Mucosa of rectum (tissue), 2 donors: ENCODE measurements at regions not wholly inside any gene's neighbourhood (a gene's known extent, or its start where the extent isn't known, plus 50 kb on each side); places are given as distances from the start of the nearest gene placed in this dataset.

Experiments used
- H3K27ac ChIP-seq, 2 donors: one replicate each; pipeline ENCODE4 v1.7.0; 2013; ENCODE audit warnings: inconsistent platforms in 2 of 2, low read depth in 2 of 2, low read length in 2 of 2
- H3K27me3 ChIP-seq, 2 donors: one replicate each; pipeline ENCODE4 v1.7.0; 2013; ENCODE audit warnings: low read length in 2 of 2; ENCODE audit not compliant: control insufficient read depth in 2 of 2, insufficient read depth in 2 of 2
- H3K36me3 ChIP-seq, 2 donors: one replicate each; pipeline ENCODE4 v1.7.0; 2013; ENCODE audit warnings: low read length in 2 of 2; ENCODE audit not compliant: control insufficient read depth in 2 of 2, insufficient read depth in 2 of 2
- H3K4me1 ChIP-seq, 2 donors: one replicate each; pipeline ENCODE4 v1.7.0; 2013; ENCODE audit warnings: low read length in 2 of 2, mild to moderate bottlenecking in 1 of 2; ENCODE audit not compliant: control insufficient read depth in 2 of 2, insufficient read depth in 2 of 2
- H3K4me3 ChIP-seq, 2 donors: one replicate each; pipeline ENCODE4 v1.7.0; 2013; ENCODE audit warnings: low read length in 2 of 2
- H3K9ac ChIP-seq, 2 donors: one replicate each; pipeline ENCODE4 v1.7.0; 2013; ENCODE audit warnings: low read length in 2 of 2, low read depth in 1 of 2, mild to moderate bottlenecking in 1 of 2
- H3K9me3 ChIP-seq, 2 donors: one replicate each; pipeline ENCODE4 v1.7.0; 2013; ENCODE audit warnings: low read length in 2 of 2; ENCODE audit not compliant: control insufficient read depth in 2 of 2
- donor health status: healthy.
- donor health status: Normal muscosa, but diverticular disease.

GRCh38 chr6:159493898-159494585 is 199.0 kb downstream of the SOD2 start:
- H3K9ac ChIP-seq, result no peak overlapping the region
- no peaks in the 10 kb centered on the region for H3K4me1 ChIP-seq
- no peaks in the 10 kb centered on the region for H3K9me3 ChIP-seq
- H3K27ac ChIP-seq, result no peak overlapping the region
- H3K4me3 ChIP-seq, result no peak overlapping the region
- H3K36me3 ChIP-seq, result no peaks in the 10 kb centered on the region
- H3K27me3 ChIP-seq, result no peaks in the 10 kb centered on the region

- Histone ChIP-seq H3K4me1 (no peaks in the 10 kb centered on the region), H3K9me3 (no peaks in the 10 kb centered on the region), H3K27me3 (no peaks in the 10 kb centered on the region), H3K4me3 (no peak overlapping the region), H3K27ac (no peak overlapping the region), H3K9ac (no peak overlapping the region), H3K36me3 (no peaks in the 10 kb centered on the region)
Observed at GRCh38 chr6:159493231-159493897, 199.7 kb downstream of the SOD2 start.

GRCh38 chr6:159490298-159490937 is 202.6 kb downstream of the SOD2 start:
- Histone ChIP-seq H3K9ac (no peak overlapping the region), H3K4me1 (no peaks in the 10 kb centered on the region), H3K36me3 (no peaks in the 10 kb centered on the region), H3K27me3 (no peaks in the 10 kb centered on the region), H3K9me3 (no peaks in the 10 kb centered on the region), H3K27ac (no peak overlapping the region), H3K4me3 (no peak overlapping the region)

GRCh38 chr6:159487636-159488035 is 205.4 kb downstream of the SOD2 start:
- Histone ChIP-seq H3K9ac (no peak overlapping the region), H3K4me3 (no peak overlapping the region), H3K36me3 (no peaks in the 10 kb centered on the region), H3K27ac (no peak overlapping the region), H3K27me3 (no peaks in the 10 kb centered on the region), H3K4me1 (no peaks in the 10 kb centered on the region), H3K9me3 (no peaks in the 10 kb centered on the region)

- H3K9me3 ChIP-seq, result no peaks in the 10 kb centered on the region
- no peak overlapping the region for H3K4me3 ChIP-seq
Observed at GRCh38 chr6:159483259-159483658, 209.8 kb downstream of the SOD2 start.

GRCh38 chr6:159481897-159482296 is 211.1 kb downstream of the SOD2 start:
- no peak overlapping the region for H3K9ac ChIP-seq
- no peak overlapping the region for H3K4me3 ChIP-seq
- no peaks in the 10 kb centered on the region for H3K9me3 ChIP-seq
- H3K4me1 ChIP-seq, result no peaks in the 10 kb centered on the region
- H3K27ac ChIP-seq, result no peak overlapping the region
- no peaks in the 10 kb centered on the region for H3K27me3 ChIP-seq
- H3K36me3 ChIP-seq, result no peaks in the 10 kb centered on the region

More at GRCh38 chr6:159483259-159483658, 209.8 kb downstream of the SOD2 start:
- Histone ChIP-seq H3K9ac (no peak overlapping the region), H3K36me3 (no peaks in the 10 kb centered on the region), H3K27me3 (no peaks in the 10 kb centered on the region), H3K27ac (no peak overlapping the region), H3K4me1 (no peaks in the 10 kb centered on the region)

GRCh38 chr6:159480471-159480870 is 212.6 kb downstream of the SOD2 start:
- Histone ChIP-seq H3K9ac (no peak overlapping the region), H3K4me1 (no peaks in the 10 kb centered on the region), H3K4me3 (no peak overlapping the region), H3K27ac (no peak overlapping the region), H3K36me3 (no peaks in the 10 kb centered on the region), H3K27me3 (no peaks in the 10 kb centered on the region), H3K9me3 (no peaks in the 10 kb centered on the region)

- no peaks in the 10 kb centered on the region for H3K9me3 ChIP-seq
- H3K4me3 ChIP-seq, result no peak overlapping the region
- no peaks in the 10 kb centered on the region for H3K4me1 ChIP-seq
Observed at GRCh38 chr6:159479146-159479545, 213.9 kb downstream of the SOD2 start.

GRCh38 chr6:159473475-159474263 is 219.4 kb downstream of the SOD2 start:
- no peaks in the 10 kb centered on the region for H3K27me3 ChIP-seq
- H3K27ac ChIP-seq, result no peak overlapping the region
- no peak overlapping the region for H3K4me3 ChIP-seq
- H3K9me3 ChIP-seq, result no peaks in the 10 kb centered on the region
- H3K4me1 ChIP-seq, result no peaks in the 10 kb centered on the region
- no peaks in the 10 kb centered on the region for H3K36me3 ChIP-seq
- H3K9ac ChIP-seq, result no peak overlapping the region

More at GRCh38 chr6:159479146-159479545, 213.9 kb downstream of the SOD2 start:
- Histone ChIP-seq H3K9ac (no peak overlapping the region), H3K27me3 (no peaks in the 10 kb centered on the region), H3K27ac (no peak overlapping the region), H3K36me3 (no peaks in the 10 kb centered on the region)

GRCh38 chr6:159470397-159470796 is 222.6 kb downstream of the SOD2 start:
- Histone ChIP-seq H3K9ac (no peak overlapping the region), H3K27ac (no peak overlapping the region), H3K4me1 (no peaks in the 10 kb centered on the region), H3K36me3 (no peaks in the 10 kb centered on the region), H3K27me3 (no peaks in the 10 kb centered on the region), H3K9me3 (no peaks in the 10 kb centered on the region), H3K4me3 (no peak overlapping the region)
